ENCODE measurements at regions not wholly inside any gene's neighbourhood (a gene's known extent, or its start where the extent isn't known, plus 50 kb on each side); places are given as distances from the start of the nearest gene placed in this dataset.

GRCh38 chr19:28933039-28933438 lies 279.9 kb downstream of the UQCRFS1 start:
- no peak for TF ChIP-seq CTCF (conservative IDR thresholded peaks at IDR 0.05; ENCODE audit: low read depth, low read length)
- TF ChIP-seq EZH2 (IDR thresholded peaks at IDR 0.05; ENCODE audit: borderline replicate concordance, low read depth, low read length, poor library complexity, severe bottlenecking), result no peak
